Gastroesophageal sphincter (tissue), 4 donors: ENCODE measurements at regions not wholly inside any gene's neighbourhood (a gene's known extent, or its start where the extent isn't known, plus 50 kb on each side); places are given as distances from the start of the nearest gene placed in this dataset.
A peak's percentile ranks its signal among the peaks of the same experiment; 100 is the strongest.

Experiments
- ATAC-seq: fragments of 150-250 bp; one replicate; pipeline ENCODE4 v1.9.1; 2016; ENCODE audit warnings: mild to moderate bottlenecking, moderate library complexity
- H3K27ac ChIP-seq, 4 donors: fragments of 200-600 bp; sonication (generic) in 3 of 4; 1 replicate in 3 of 4; 2 replicates in 1 of 4; pipeline ENCODE4 v1.5.1; 2016 to 2019
- H3K27me3 ChIP-seq: fragments of 200-600 bp; sonication (generic); one replicate; pipeline ENCODE4 v1.5.1; 2019
- H3K36me3 ChIP-seq, 2 donors: fragments of 200-600 bp; sonication (generic); one replicate each; pipeline ENCODE4 v1.5.1; 2019; ENCODE audit warnings: control low read depth in 1 of 2
- H3K4me1 ChIP-seq, 3 donors: fragments of 200-600 bp; sonication (generic); 1 replicate in 2 of 3; 2 replicates in 1 of 3; pipeline ENCODE4 v1.5.1; 2016 to 2019; ENCODE audit warnings: control low read depth in 2 of 3
- H3K4me3 ChIP-seq, 2 donors: fragments of 200-600 bp; sonication (generic); one replicate each; pipeline ENCODE4 v1.5.1; 2019; ENCODE audit warnings: mild to moderate bottlenecking in 1 of 2, moderate library complexity in 1 of 2
- H3K9me3 ChIP-seq, 3 donors: fragments of 200-600 bp; sonication (generic); one replicate each; pipeline ENCODE4 v1.5.1; 2017 to 2019; ENCODE audit warnings: control low read depth in 2 of 3
- EP300 ChIP-seq: sonication (generic); formaldehyde crosslinking; IDR thresholded peaks from one replicate; pipeline ENCODE4 v1.6.1; 2017; ENCODE audit warnings: antibody characterized with exemption, mild to moderate bottlenecking
- POLR2A ChIP-seq, 2 donors: fragments of 450-650 bp; IDR thresholded peaks; one replicate each; pipeline ENCODE4 v1.6.1; 2017; ENCODE audit warnings: antibody characterized with exemption in 2 of 2, mild to moderate bottlenecking in 2 of 2, moderate library complexity in 1 of 2
- POLR2AphosphoS5 ChIP-seq: sonication (generic); formaldehyde crosslinking; IDR thresholded peaks from one replicate; pipeline ENCODE4 v1.6.1; 2017; ENCODE audit warnings: antibody characterized with exemption
- WGBS, 2 donors: methylation state at CpG; one replicate each; pipeline ENCODE4 v1.1.5; 2018; ENCODE audit warnings: low coverage in 1 of 2; 5-methylcytosine and 5-hydroxymethylcytosine counted together
- TF ChIP-seq, protein P1 (sequence below), 4 experiments: fragments of 200-600 bp in 2 of 4; fragments of 450-650 bp in 2 of 4; sonication (generic) in 1 of 4; IDR thresholded peaks; one replicate each; pipeline ENCODE4 v1.5.1; 2017 to 2019; ENCODE audit warnings: antibody characterized with exemption in 4 of 4, mild to moderate bottlenecking in 2 of 4, moderate library complexity in 2 of 4

DNA sequence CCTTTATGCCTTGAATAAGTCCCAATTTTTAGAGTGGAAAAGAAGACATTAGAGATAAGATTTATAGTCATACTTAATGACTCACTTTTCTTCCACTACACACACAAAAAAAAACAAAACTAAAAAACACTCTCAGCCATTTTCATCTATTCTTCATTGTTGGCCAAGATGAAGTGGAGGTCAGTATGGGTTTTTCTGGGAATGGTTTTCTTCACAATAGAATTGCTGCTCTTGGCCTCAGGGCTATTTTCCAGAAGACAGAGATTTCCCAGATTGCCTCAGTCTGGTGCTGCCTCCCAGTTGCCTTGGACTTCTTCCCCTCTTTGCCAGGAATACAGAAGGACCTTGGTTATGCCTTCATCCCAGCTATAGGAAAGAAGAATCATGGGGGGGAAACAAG is 463.7 kb downstream of the TMEM232 start:
- ATAC-seq = no peak
- no peaks in the 10 kb centered on the region for H3K4me1 ChIP-seq
- H3K4me3 ChIP-seq = no peak overlapping the region
- no peaks in the 10 kb centered on the region for H3K9me3 ChIP-seq
- no peak overlapping the region for H3K27ac ChIP-seq
- TF ChIP-seq, protein P1, sequence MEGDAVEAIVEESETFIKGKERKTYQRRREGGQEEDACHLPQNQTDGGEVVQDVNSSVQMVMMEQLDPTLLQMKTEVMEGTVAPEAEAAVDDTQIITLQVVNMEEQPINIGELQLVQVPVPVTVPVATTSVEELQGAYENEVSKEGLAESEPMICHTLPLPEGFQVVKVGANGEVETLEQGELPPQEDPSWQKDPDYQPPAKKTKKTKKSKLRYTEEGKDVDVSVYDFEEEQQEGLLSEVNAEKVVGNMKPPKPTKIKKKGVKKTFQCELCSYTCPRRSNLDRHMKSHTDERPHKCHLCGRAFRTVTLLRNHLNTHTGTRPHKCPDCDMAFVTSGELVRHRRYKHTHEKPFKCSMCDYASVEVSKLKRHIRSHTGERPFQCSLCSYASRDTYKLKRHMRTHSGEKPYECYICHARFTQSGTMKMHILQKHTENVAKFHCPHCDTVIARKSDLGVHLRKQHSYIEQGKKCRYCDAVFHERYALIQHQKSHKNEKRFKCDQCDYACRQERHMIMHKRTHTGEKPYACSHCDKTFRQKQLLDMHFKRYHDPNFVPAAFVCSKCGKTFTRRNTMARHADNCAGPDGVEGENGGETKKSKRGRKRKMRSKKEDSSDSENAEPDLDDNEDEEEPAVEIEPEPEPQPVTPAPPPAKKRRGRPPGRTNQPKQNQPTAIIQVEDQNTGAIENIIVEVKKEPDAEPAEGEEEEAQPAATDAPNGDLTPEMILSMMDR (IDR thresholded peaks at IDR 0.05) = no peak
- TF ChIP-seq POLR2A (IDR thresholded peaks at IDR 0.05) (no peak), EP300 (no peak), POLR2AphosphoS5 (peak; percentile 40)
- H3K36me3 ChIP-seq = no peaks in the 10 kb centered on the region
- H3K27me3 ChIP-seq = no peaks in the 10 kb centered on the region

DNA sequence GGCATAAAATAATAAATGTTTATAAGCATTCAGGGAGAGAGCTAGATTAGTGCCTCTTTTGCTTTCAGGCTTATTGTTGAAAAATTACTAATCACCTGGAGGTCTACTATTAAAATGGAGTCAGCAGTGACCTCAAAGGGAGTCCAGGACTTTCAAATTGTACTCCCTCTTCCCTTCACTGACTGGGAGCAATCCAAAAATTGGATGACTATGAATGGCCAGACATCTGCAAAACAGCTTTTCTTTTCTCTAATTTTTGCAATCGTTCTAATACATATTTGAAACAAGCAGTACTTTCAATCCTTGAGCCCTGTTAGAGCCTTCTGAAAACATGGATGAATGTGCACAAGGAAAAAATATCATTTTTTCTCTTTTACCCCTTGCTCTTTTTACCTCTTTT is 461.8 kb downstream of the TMEM232 start:
- no peak overlapping the region for H3K27ac ChIP-seq
- WGBS, 2 donors = 13 to 54% methylated on average over 1 of the region's 1 CpG
- no peak for ATAC-seq

DNA sequence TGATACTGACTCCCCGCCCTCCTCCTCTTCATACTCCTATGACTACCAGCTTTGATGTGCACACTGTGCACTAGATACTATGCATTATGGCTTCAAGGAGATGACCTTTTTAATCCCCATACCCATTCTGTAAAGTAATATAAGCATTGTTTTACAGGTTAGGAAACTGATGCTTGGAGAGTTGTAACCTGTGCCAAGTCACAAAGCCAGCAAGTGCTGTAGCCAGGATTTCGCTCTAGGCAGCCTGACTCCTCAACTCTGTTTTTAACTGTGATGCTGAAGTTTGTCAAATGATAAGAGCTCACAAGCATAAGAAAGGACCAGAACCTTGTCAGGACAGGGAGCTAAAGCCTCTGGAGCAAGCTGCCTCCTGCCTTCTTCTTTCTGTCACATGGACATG is 461.3 kb downstream of the TMEM232 start:
- Histone ChIP-seq H3K4me3 (no peak overlapping the region), H3K27me3 (no peaks in the 10 kb centered on the region), H3K36me3 (no peaks in the 10 kb centered on the region), H3K4me1 (no peaks in the 10 kb centered on the region), H3K27ac (peak overlapping the region in 1 of 4 donors; percentile 13), H3K9me3 (no peaks in the 10 kb centered on the region)
- TF ChIP-seq POLR2AphosphoS5 (no peak), POLR2A (IDR thresholded peaks at IDR 0.05) (no peak), EP300 (no peak)
- TF ChIP-seq, protein P1 (IDR thresholded peaks at IDR 0.05) = no peak
- WGBS, 2 donors = 33% methylated on average over 2 of the region's 2 CpGs; no CpG with 5 or more reads in 1 of the 2 donors
- no peak for ATAC-seq

More for the DNA sequence above, 461.8 kb downstream of the TMEM232 start:
- Histone ChIP-seq H3K4me3 (no peak overlapping the region), H3K27me3 (no peaks in the 10 kb centered on the region), H3K4me1 (no peaks in the 10 kb centered on the region), H3K36me3 (no peaks in the 10 kb centered on the region), H3K9me3 (no peaks in the 10 kb centered on the region)
- TF ChIP-seq, protein P1 (IDR thresholded peaks at IDR 0.05) = no peak
- no peak for TF ChIP-seq EP300
- no peak for TF ChIP-seq POLR2AphosphoS5
- no peak for TF ChIP-seq POLR2A (IDR thresholded peaks at IDR 0.05)

DNA sequence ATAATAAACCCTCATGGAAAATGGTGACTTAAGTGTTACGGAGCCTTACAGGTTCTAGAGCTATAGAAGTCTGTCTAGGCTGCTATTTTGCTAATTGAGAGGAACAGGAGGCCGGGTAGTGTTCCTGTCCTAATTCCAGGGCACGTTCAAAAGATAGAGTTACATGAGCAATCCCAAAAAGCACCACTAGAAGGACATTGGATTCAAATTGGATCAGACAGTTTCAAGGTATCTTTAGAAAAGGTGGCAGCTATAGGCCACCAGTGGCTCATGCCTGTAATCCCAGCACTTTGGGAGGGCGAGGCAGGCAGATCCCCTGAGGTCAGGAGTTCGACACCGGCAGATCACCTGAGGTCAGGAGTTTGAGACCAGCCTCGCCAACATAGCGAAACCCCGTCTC is 458.8 kb downstream of the TMEM232 start:
- Histone ChIP-seq H3K27ac (no peak overlapping the region), H3K9me3 (no peaks in the 10 kb centered on the region), H3K36me3 (no peaks in the 10 kb centered on the region), H3K4me1 (no peaks in the 10 kb centered on the region), H3K4me3 (no peak overlapping the region), H3K27me3 (no peaks in the 10 kb centered on the region)
- no peak for ATAC-seq
- WGBS, 2 donors = 76 to 83% methylated on average over 3 to 5 of the region's 9 CpGs
- TF ChIP-seq, protein P1 (IDR thresholded peaks at IDR 0.05) = no peak
- TF ChIP-seq EP300 (no peak), POLR2AphosphoS5 (no peak), POLR2A (IDR thresholded peaks at IDR 0.05) (no peak)

DNA sequence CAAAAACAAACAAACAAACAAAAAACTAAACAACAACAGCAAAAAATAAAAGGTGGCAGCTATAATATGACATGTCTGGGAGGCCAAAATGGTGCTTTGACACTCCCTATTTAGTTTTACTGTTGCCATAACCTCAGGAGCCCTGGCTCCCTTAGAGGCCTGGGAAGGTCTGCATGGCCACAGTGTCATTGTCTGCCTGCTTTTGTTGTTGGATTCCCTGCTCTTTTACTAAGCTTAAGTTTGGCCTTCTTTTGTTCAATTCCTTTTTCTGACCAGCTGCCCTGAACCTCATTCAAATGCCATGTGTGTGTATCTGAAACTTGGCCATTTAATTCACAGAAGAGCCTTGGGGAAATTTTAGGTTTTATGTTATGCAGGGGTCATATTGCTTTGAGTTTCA is 458.2 kb downstream of the TMEM232 start:
- H3K27ac ChIP-seq = no peak overlapping the region
- no peak for ATAC-seq
- no peaks in the 10 kb centered on the region for H3K9me3 ChIP-seq

More for the DNA sequence above, 458.2 kb downstream of the TMEM232 start:
- H3K4me3 ChIP-seq = no peak overlapping the region
- H3K36me3 ChIP-seq = no peaks in the 10 kb centered on the region
- no peaks in the 10 kb centered on the region for H3K27me3 ChIP-seq
- no peaks in the 10 kb centered on the region for H3K4me1 ChIP-seq
- TF ChIP-seq EP300 = no peak
- no peak for TF ChIP-seq POLR2AphosphoS5
- TF ChIP-seq, protein P1 (IDR thresholded peaks at IDR 0.05) = no peak
- no peak for TF ChIP-seq POLR2A (IDR thresholded peaks at IDR 0.05)
